GM18951 (cell line): ENCODE measurements at regions not wholly inside any gene's neighbourhood (a gene's known extent, or its start where the extent isn't known, plus 50 kb on each side); places are given as distances from the start of the nearest gene placed in this dataset.

Source experiments
- POLR2A ChIP-seq: IDR thresholded peaks from 4 replicates; pipeline ENCODE4 v1.6.1; 2011; ENCODE audit warnings: mild to moderate bottlenecking; ENCODE audit not compliant: insufficient read length, insufficient read depth; ENCODE audit errors: extremely low read depth
- in situ Hi-C: fragments of 300-500 bp; cut with MboI; formaldehyde crosslinking; loops from one replicate; pipeline ENCODE4 v1.12.0; 2022; ENCODE audit warnings: low sequenced_read_pairs, mixed read lengths, inconsistent platforms; ENCODE audit not compliant: unreplicated experiment

DNA sequence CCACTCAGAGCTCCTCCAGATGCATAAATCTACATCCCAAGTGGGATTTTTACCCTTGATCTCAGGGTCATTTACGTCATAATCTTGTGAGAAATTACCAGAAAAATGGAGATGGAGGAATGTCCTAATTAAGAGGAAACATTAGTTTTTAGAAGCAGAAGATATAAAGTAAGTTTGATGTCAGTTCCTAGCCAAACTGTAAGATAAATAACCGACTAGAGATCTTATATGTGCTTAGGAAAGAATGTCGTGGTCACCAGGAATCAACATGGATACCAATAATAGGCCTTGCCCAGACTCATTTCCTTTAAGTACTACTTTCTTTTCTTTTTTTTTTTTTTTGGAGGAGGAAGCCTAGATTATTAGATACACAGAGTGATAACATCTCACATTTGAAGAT lies 186.9 kb downstream of the UTRN start:
- in situ Hi-C loops: no loop called here
- TF ChIP-seq POLR2A: no peak

DNA sequence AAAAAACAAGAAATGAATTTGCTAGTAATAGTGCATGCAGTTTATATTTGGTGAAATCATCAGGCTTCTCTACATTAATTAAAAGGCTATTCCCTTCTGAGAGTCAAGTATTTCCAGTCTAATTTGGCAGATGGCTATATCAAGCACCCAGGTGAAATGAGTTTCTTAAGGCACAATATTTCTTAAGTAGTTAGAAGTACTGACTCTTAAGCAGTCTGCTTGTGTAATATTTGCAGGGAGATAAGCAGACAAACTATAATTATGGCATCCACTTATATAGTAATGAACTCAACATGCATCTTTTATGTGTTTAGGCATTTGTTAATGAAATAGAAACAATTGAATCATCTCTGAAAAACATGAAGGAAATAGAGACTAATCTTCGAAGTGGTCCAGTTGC lies 189.2 kb downstream of the UTRN start:
- in situ Hi-C loops: no loop called here
- no peak for TF ChIP-seq POLR2A

DNA sequence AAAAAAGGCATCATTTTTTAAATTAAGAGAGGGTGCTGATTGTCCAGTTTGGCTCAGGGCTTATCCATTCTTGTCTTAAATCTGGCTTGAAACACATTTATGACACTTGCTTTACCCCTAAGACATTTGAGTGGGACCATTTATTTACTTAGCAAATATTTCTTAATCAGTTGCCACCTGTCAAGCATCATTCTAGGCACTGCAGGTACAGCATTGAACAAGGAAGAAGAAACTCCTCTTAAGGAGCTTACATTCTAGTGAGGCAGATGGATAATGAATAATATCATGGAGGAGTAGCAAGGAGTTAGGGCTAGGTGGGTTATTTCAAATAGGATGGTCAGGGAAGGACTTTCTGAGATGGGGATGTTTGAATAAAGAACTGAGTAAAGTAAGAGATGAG lies 189.8 kb downstream of the UTRN start:
- no peak for TF ChIP-seq POLR2A
- in situ Hi-C loops: no loop called here

DNA sequence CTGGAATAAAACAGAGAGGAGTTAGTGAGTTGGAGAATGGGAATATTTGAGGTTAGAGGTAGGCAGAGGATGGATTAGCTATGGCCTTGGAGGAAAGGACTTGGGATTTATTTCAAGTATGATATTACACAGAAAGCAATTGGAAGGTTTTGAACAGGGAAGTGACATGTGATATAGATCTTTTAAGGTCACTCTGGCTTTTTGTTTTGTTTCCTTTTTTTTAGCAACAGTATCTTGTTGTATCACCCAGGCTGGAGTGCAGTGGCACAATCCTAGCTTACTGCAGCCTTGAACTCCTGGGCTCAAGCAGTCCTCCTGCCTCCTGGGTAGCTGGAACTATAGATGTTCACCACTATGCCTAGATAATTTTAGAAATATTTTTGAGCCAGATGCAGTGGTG lies 190.3 kb downstream of the UTRN start:
- in situ Hi-C loops: no loop called here

DNA sequence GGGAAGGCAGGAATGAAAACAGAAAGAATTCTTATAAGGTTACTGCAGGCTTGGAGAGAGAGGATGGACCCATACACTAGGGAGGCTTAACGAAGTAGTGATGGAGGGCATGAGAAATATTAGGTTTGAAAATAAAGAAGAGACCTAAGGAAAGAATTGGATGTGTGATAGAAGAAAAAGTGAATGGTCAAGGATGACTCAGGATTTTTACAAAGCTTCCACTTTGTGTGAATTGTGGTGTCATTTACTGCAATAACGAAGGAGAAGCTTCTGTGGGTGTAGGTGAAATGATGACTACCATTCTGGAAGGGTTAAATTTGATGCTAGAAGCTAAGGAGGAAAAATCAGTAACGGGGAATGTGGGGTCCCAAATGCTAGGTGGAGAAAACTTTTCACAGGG lies 191.2 kb downstream of the UTRN start:
- in situ Hi-C loops: no loop called here
- TF ChIP-seq POLR2A: no peak

More for the DNA sequence above, 190.3 kb downstream of the UTRN start:
- TF ChIP-seq POLR2A: no peak

DNA sequence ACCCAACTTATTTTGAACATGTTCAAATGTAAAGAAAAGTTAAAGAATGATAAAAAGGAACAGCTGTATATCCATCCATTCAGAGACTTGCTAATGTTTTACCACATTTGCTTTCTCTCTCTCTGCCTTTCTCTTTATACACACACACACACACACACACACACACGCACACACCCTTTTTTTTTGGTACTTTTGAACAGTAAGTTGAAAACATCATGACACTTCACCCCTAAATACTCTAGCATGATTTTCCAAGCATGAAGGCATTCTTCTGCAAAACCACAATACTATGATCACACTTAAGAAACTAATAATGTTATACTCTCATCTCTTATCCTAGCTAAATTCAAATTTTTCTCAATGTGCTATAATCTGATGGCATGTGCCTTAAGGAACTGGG lies 192.3 kb downstream of the UTRN start:
- TF ChIP-seq POLR2A: no peak
- in situ Hi-C loops: no loop called here

DNA sequence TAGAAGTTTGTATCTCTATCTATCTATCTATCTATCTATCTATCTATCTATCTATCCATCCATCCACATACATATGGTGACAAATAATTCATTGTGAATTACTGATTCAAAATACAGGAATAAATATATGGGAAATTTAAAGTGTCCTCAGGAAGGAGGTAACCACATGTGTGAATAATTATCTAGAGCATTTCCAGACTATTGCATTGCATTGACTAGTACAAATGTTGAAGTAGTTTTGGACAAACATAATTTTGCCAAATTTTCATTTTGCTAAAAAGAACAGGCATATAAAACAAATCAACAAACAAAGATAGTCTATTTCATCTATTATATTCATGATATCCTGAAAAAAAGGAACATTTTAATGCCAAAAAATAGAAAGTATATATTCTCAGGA lies 192.7 kb downstream of the UTRN start:
- in situ Hi-C loops: no loop called here
- TF ChIP-seq POLR2A: no peak

DNA sequence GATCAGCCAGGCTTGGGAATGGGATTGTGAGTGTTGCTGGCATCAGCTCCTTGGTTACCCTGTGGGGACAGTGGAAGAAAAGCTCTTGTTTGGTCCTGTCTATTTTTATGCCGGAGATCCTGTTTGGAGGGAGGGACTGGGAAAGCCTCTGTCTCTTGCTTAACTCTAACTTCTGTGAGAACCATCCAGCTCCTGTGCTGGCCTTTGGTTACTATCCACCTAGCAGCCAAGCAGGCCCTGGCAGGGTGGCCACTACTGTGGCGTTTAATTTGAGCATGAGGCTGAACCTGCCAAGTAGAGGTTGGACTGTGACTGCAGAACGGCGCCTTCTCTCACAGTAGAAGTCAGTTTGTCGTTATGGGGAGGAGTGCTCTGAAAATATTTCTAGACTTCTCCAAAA lies 193.3 kb downstream of the UTRN start:
- TF ChIP-seq POLR2A: no peak
- in situ Hi-C loops: no loop called here

DNA sequence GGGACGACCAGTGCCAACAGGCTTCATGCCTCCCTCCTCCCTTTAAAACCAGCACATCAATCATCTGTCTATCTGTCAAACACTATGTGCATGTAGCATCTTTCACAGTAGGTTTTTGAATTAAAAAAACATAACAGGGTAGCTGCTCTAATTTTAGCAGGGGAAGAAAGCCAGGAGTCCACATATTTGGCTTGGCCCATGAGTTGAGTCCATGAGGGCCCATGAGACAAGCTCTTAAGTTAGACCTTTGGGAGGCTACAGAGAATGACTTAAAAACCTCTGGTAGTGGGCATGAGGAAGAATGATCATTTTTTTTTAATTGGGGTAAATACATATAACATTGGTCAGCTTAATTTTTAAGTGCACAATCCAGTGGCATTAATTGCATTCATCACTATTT lies 194.9 kb downstream of the UTRN start:
- TF ChIP-seq POLR2A: no peak
- in situ Hi-C loops: loop anchor here (10.0 kb wide), 1 partner anchor 375 kb away; no protein-coding TSS in a partner anchor

DNA sequence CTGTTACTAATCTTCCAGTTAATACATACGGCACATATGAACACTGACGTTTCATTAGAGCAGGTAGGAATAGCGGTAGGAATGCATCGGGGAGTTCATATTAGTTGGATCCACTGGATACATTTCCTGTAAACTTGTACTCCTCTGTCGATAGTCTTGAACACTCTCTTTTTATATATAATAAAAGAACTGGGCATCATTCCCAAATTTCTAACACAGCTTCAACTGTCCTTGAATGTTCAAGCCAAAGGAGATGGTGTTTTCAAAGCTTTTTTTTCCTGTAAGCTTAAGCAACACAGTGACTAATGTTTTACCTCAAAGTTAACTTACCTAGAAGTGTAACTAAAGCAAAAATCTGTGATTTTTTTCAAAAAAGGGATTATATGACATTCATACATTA lies 195.3 kb downstream of the UTRN start:
- no peak for TF ChIP-seq POLR2A
- in situ Hi-C loops: loop anchor here (10.0 kb wide), 1 partner anchor 376 kb away; no protein-coding TSS in a partner anchor

DNA sequence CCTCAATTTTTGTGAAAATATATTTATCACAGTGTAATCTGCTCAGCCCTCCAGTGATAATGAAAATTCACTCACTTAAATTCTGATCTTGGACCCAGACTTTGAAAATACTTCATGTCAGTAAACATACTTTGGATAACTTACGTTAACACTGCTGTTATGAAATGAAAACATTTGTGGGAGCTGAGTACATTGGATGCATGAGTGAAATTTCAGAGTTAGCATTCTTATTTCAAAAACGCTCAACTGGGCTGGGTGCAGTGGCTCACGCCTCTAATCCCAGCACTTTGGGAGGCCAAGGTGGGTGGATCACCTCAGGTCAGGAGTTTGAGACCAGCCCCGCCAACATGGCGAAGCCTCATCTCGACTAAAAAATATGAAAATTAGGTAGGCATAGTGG lies 196.4 kb downstream of the UTRN start:
- in situ Hi-C loops: loop anchor here (10.0 kb wide), 1 partner anchor 377 kb away; no protein-coding TSS in a partner anchor

DNA sequence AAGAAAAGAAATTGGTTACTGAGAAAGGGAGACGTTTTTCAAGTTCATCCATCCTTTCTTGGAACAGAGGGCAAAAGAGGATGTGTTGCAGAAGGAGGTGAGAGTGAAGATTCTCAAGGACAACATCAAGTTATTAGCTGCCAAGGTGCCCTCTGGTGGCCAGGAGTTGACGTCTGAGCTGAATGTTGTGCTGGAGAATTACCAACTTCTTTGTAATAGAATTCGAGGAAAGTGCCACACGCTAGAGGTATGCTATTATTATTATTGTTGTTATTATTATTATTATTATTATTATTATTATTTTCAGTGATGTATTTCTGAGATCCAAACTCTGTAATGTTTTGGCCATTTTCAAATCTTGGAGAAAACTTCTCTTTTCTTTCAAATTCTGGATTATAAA lies 197.0 kb downstream of the UTRN start:
- in situ Hi-C loops: loop anchor here (10.0 kb wide), 1 partner anchor 377 kb away; no protein-coding TSS in a partner anchor
- no peak for TF ChIP-seq POLR2A

More for the DNA sequence above, 196.4 kb downstream of the UTRN start:
- no peak for TF ChIP-seq POLR2A

DNA sequence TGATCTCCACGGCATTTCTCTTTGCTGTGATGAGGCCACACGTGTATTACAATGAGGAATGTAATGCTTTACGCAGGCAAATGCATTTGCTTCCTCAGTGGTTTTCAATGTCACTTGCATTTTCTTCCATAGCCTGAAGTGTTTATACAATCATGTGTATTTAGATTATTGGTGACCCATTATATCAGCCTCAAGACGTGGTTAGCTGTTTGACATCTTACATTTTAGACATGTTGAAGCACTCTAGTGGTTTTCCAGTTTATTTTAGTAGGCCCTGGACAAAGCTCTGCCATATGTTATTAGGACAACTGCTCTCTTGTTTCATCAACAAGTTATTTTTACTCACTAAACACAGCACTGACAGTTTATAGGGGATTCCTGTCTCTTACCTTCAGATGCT lies 200.4 kb downstream of the UTRN start:
- in situ Hi-C loops: loop anchor here (10.0 kb wide), 1 partner anchor 381 kb away; no protein-coding TSS in a partner anchor
- no peak for TF ChIP-seq POLR2A

DNA sequence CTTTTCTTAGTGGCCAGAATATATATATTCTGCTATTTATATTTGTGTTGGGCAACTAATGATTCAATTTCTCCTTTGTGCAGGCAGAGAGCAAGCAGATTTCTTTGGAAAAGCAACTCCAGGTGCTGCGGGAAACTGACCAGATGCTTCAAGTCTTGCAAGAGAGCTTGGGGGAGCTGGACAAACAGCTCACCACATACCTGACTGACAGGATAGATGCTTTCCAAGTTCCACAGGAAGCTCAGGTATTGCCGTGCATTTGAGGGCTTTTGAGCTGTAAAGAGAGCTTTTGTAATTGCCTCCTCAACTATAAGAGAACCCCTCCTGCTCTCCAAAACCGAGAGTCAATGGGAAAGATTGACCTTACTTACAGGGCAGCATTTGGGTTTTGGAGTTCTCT lies 203.5 kb downstream of the UTRN start:
- in situ Hi-C loops: loop anchor here (10.0 kb wide), 1 partner anchor 384 kb away; no protein-coding TSS in a partner anchor
- TF ChIP-seq POLR2A: no peak
